Fibroblast of villous mesenchyme (primary cell): ENCODE measurements at regions not wholly inside any gene's neighbourhood (a gene's known extent, or its start where the extent isn't known, plus 50 kb on each side); places are given as distances from the start of the nearest gene placed in this dataset.
A peak's percentile ranks its signal among the peaks of the same experiment; 100 is the strongest.

ENCODE experiments used
- DNase-seq: peaks from one replicate; pipeline ENCODE4 v3.0.0-alpha.2; 2010; ENCODE audit warnings: low read depth
- H3K4me3 ChIP-seq: 2 replicates; pipeline ENCODE4 v1.5.1; 2011; ENCODE audit warnings: low read depth, mild to moderate bottlenecking, low read length
- TF ChIP-seq, protein P1 (sequence below): IDR thresholded peaks from 2 replicates; pipeline ENCODE4 v1.5.1; 2012; ENCODE audit warnings: low read depth, mild to moderate bottlenecking, low read length; ENCODE audit not compliant: insufficient read depth

DNA sequence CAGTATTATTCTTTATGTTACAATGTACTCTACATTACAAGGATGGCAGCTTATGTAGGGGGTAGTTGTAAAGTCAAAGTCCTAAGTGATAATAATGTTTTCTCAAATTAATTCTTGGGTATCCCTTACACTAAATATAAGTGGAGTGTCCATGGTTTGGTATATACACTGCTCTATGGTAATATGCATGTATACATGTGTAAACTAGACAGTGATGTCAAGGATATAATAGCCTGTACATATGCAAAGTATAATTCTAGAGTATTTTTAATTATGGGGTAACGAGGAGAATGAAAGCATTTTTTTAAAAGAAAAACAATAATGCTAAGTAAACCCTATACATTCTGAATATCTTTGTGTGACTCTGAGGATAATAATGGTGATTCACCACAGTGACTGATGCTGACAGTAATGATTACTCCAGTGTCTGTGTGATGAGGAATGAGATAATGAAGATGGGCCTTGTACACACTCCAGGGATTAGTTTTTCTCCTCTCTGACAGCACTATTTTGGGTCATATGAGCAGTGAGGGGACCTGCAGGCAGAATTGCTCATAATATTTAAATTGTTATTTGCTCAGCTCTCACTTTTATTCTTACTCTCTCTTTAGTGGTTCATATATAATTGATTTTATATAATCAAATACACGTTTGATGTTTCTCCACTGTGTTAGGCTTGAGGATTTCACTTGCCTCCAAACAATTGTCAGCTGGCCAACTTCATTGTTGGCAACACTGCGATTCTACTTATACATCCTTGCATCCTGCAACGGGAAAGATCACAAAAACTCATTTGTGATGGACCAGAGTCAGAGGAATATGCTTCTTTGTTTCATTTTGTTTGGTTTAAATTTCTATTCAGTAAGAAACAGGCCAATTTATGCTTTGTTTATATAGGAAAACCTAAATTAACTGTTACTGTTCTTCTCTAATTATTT is 88.2 kb downstream of the NREP start:
- DNase-seq = peak; percentile 18
- H3K4me3 ChIP-seq = no peak overlapping the region
- TF ChIP-seq, protein P1, sequence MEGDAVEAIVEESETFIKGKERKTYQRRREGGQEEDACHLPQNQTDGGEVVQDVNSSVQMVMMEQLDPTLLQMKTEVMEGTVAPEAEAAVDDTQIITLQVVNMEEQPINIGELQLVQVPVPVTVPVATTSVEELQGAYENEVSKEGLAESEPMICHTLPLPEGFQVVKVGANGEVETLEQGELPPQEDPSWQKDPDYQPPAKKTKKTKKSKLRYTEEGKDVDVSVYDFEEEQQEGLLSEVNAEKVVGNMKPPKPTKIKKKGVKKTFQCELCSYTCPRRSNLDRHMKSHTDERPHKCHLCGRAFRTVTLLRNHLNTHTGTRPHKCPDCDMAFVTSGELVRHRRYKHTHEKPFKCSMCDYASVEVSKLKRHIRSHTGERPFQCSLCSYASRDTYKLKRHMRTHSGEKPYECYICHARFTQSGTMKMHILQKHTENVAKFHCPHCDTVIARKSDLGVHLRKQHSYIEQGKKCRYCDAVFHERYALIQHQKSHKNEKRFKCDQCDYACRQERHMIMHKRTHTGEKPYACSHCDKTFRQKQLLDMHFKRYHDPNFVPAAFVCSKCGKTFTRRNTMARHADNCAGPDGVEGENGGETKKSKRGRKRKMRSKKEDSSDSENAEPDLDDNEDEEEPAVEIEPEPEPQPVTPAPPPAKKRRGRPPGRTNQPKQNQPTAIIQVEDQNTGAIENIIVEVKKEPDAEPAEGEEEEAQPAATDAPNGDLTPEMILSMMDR = no peak

DNA sequence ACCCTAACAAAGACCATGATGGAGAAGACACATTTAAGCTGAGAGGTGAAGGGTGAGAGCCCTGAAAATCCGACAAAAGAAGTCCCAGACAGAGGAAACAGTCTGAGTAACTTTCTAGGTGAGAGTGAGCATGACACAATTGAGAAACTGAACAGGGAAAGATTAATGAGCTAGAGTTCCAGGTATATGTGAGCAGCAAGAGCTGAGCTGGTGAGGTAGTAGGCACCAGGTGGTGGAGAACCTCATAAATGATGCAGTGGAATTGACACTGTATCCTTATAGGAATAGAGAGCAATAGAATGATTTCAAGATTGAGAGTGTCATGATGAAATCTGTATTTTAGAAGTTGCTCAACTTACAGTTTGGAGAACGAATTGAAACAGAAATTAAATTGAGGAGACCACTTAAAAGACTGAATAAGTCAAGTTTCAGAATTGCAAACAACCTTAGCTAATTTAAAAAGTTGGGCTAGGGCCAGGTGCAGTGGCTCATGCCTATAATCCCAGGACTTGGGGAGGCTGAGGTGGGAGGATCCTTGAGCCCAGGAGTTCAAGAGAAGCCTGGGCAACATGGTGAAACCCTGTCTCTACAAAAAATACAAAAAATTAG is 89.8 kb downstream of the NREP start:
- no peak for DNase-seq
- TF ChIP-seq, protein P1 = no peak
- H3K4me3 ChIP-seq = no peak overlapping the region

DNA sequence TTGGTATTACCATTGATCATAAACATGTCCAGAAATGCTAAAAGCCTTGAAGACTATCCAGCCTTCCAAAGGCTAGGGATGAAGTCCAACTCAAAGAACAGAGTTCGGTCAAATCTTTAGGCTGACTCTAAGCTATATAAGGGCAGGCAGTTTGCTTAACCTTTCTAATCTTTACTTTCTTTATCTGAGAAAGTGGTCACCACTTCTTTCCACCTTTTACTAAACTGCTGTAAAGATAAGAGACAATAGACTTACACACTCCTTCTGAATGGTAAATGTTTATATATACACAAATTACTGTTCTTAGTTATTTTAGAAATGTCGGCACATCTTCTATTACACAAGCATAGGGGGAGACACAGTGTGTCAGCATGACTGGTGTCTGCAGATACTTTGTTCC is 100.4 kb downstream of the NREP start:
- DNase-seq = peak; percentile 66
- TF ChIP-seq, protein P1 = no peak

DNA sequence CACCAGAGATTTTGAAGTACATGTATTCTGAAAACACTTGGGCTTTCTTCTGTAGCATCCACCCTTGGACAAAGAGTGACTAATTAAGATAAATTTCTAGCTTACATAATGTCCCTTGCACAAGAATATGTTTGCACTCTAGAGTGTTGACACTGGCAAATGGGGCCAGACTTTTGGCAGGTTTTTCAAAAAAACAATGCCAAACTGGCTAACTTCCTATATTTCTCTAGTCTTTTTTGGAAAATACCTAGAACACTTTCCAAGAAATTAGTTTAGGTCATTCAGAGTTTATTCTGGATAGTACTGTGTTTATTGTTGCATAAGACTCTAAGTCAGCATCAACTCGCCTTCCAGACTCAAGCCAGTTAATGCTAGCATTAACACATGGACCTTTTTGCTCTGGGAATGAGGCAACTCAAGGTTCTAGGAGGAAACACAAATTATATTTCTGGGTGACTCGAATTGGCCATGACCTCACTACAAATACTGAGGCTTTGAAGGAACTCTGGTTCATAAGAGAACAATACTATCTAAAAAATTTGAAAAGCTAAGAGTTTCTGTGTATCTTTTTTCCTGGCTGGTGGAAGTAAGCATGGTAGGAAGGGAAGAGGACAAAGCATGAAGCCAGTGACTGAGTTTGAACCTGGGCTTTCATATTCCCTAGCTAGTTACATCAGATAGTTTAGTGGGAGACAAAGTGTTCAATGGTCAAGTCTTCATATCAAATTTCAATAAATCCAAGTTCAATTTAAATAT is 101.6 kb downstream of the NREP start:
- peak; percentile 78 for DNase-seq
- H3K4me3 ChIP-seq = no peak overlapping the region
- TF ChIP-seq, protein P1 = no peak

More for the DNA sequence above, 100.4 kb downstream of the NREP start:
- H3K4me3 ChIP-seq = no peak overlapping the region

DNA sequence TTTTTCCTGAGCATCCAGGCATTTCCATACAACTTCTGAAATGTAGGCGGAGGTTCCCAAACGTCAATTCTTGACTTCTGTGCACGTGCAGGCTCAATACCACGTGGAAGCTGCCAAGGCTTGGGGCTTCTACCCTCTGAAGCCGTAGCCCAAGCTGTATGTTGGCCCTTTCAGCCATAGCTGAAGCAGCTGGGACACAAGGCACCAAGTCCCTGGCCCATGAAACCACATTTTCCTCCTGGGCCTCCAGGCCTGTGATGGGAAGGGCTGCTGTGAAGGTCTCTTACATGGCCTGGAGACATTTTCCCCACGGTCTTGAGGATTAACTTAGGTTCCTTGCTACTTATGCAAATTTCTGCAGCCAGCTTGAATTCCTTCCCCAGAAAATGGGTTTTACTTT is 103.6 kb downstream of the NREP start:
- TF ChIP-seq, protein P1 = no peak
- no peak for DNase-seq
- H3K4me3 ChIP-seq = no peak overlapping the region

DNA sequence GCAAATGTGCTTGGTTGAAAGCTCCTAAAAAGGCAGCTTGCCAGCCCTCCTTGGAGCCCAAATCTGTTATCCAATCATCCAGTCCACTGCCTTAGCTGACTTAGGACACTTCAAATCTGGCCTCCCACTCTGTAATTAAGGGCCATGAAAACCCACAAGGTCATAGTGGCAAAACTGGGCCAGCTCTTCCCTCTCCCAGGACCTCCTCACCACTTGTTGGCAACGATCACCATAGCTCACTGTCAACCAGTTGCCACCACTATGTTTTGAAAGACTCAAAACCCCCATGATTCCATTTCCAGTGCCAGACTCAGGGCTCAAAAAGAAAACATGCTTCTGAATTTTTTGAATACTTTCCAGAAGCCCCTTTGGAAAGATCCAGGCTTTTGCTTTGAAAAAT is 107.5 kb downstream of the NREP start:
- H3K4me3 ChIP-seq = no peak overlapping the region
- TF ChIP-seq, protein P1 = no peak
- DNase-seq = no peak
